H4 (cell line): ENCODE measurements at regions not wholly inside any gene's neighbourhood (a gene's known extent, or its start where the extent isn't known, plus 50 kb on each side); places are given as distances from the start of the nearest gene placed in this dataset.

Experiments
- DNase-seq: peaks from one replicate; pipeline ENCODE4 v3.0.0-alpha.2; 2015; ENCODE audit warnings: low spot score

DNA sequence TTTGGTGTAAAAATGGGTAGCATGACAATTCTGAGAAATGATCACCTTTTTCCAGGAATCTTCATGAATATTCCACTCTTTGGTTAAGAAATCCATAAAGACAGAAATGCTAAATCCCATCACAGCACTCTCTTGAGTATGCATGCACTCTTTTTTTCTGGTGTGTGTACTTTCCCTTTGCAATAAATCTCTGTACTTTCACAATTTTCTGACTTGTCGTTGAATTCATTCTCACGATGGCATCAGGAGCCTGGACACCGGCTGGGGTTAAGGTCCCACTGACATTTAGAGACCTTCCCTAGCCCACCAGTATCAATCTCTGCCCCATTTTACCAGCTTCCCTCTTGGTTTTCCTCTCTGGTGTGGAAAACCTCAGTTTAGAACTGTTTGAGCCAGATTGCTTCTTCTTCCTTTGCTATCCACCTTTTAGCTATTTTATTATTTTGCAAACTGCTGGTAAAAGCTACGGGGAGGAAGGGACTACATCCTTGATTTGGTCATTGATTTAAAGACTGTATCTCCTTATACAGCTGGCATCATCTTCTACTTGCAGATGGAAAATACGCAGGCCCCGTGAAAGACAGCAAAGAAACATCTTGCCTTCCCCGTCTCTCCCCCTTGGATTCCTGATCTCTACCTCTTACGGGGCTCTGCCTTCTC is 59.9 kb upstream of the ZFR start:
- no peak for DNase-seq

- DNase-seq, result no peak
Measured at GRCh38 chr5:32503261-32503660, 58.7 kb upstream of the ZFR start.

DNA sequence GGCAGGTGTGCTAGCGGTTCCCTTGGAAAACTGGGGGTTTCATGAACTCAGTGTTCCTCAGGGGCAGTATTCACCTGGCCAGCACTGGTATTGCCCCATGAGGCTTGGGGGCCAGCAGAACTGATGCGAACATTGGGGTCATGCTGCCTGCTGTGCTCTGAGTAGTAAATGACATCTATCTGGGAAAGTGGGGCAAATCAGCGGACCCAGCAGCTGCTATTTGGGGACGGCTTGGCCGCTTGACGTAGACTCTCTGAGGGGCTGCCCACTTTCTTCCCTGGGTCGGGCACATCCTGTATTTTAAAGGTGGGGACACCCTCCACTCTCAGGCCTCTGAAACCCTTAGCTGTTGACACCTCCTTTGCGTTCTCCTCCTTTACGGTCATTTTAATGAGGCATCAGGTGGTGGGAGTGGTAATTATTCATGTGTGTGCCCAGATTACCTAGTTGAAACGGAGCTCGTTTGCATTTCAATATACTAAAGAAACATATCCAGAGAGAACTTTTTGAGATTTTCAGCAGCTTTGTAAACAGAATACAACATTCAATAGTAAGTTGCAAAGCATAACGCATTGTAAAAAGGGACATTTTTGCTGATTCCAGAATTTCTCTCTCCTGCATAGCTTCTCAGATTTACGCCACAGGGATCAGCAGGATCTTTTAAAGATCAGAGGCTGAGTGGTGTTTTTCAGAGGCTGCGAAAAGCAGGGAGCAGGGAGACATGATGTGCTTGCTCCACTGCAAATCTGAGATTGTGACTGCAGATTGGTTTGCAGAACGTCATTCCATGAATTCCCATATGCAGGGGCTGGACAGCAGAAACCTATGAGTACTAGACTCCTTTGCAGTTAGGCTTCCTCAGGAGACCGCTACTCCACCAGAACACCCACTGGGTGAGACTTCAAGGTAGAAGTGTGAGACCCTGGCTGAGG is 56.8 kb upstream of the ZFR start:
- DNase-seq, result no peak

GRCh38 chr5:32500181-32500580 is 55.6 kb upstream of the ZFR start:
- no peak for DNase-seq

- no peak for DNase-seq
Measured at GRCh38 chr5:32499261-32499660, 54.7 kb upstream of the ZFR start.

DNA sequence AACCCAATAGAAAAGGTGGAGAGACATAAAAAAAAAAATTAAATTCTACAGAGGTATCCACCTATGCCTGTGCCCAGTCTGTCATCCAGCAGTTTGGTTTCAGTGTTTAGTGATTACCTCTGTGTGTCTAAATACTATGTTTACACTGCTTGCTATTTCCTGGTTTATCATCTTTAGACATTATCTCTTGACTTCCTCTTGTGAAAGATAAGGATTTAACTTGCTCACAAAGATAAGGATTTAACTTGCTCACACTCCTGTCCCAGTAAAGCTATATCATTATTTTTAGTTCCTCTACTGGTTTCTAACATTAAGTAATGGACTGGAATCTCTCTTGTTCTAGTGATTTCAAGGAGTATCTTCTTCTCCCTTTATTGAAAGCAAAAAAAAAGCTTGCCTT is 53.9 kb upstream of the ZFR start:
- no peak for DNase-seq

- no peak for DNase-seq
Measured at GRCh38 chr5:32496104-32496503, 51.6 kb upstream of the ZFR start.

DNA sequence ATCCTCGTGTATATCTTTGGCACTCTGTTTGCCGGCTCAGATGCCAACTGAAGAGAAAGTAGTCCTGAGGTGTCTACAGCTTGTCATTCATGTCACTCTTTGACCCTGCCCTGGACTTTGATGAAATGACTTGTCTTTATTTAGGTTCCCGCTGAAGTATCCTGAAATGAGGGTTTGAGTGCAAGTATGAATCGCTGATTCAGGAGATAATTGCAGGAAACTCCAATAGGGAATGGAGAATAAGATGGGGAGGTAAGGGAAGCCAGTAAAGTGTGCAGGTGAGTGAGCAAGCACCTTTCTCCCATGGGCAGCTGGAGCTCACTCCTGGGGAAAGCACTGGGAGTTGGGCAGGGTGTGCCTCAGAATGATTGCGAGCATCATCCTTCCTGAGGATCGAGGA is 50.3 kb upstream of the ZFR start:
- DNase-seq, result no peak
